ENCODE measurements at regions not wholly inside any gene's neighbourhood (a gene's known extent, or its start where the extent isn't known, plus 50 kb on each side); places are given as distances from the start of the nearest gene placed in this dataset.

DNA sequence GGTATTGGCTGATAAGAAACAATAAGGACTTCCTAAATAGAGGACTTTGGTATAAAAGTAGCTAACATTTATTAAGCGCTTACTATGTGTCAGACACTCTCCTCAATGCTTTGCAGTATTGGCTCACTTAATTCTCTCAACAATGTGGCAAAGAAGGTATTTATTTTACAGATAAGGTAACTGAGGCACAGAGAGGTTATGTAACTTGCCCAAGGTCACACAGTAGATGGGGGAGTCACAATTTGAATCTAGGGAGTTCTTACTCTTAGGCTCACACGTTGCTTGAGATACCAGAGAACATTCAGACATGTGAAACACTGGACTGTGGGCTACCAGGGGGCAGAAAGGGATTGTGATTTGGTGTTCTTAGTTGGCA lies 60.8 kb upstream of the GPR158 start:
- H3K9me3 Mint-ChIP-seq (ENCODE audit: unreplicated experiment), result no peaks in the 10 kb centered on the region
- H3K4me3 Mint-ChIP-seq (ENCODE audit: unreplicated experiment), result no peak overlapping the region
- H3K36me3 Mint-ChIP-seq (ENCODE audit: unreplicated experiment), result no peaks in the 10 kb centered on the region
- no peak overlapping the region for H3K27ac Mint-ChIP-seq (ENCODE audit: unreplicated experiment)
- H3K4me1 Mint-ChIP-seq (ENCODE audit: unreplicated experiment), result peaks cover 4% of the 10 kb centered on the region
- H3K27me3 Mint-ChIP-seq (ENCODE audit: unreplicated experiment), result peaks cover 16% of the 10 kb centered on the region
- DNase-seq (ENCODE audit: extremely low spot score, unreplicated experiment), result no peak
- no peak for TF ChIP-seq CTCF (IDR thresholded peaks at IDR 0.05)

- H3K4me3 Mint-ChIP-seq (ENCODE audit: unreplicated experiment), result no peak overlapping the region
- H3K4me1 Mint-ChIP-seq (ENCODE audit: unreplicated experiment), result peaks cover 4% of the 10 kb centered on the region
- TF ChIP-seq CTCF (IDR thresholded peaks at IDR 0.05), result no peak
- H3K36me3 Mint-ChIP-seq (ENCODE audit: unreplicated experiment), result no peaks in the 10 kb centered on the region
- no peaks in the 10 kb centered on the region for H3K9me3 Mint-ChIP-seq (ENCODE audit: unreplicated experiment)
- peaks cover 11% of the 10 kb centered on the region for H3K27me3 Mint-ChIP-seq (ENCODE audit: unreplicated experiment)
- no peak for DNase-seq (ENCODE audit: extremely low spot score, unreplicated experiment)
- H3K27ac Mint-ChIP-seq (ENCODE audit: unreplicated experiment), result no peak overlapping the region
Observed at GRCh38 chr10:25117757-25118156, 57.0 kb upstream of the GPR158 start.

GRCh38 chr10:25120188-25120587 lies 54.6 kb upstream of the GPR158 start:
- H3K27me3 Mint-ChIP-seq (ENCODE audit: unreplicated experiment), result peaks cover 11% of the 10 kb centered on the region
- no peak overlapping the region for H3K27ac Mint-ChIP-seq (ENCODE audit: unreplicated experiment)
- TF ChIP-seq CTCF (IDR thresholded peaks at IDR 0.05), result no peak
- no peak overlapping the region for H3K4me3 Mint-ChIP-seq (ENCODE audit: unreplicated experiment)
- H3K9me3 Mint-ChIP-seq (ENCODE audit: unreplicated experiment), result no peaks in the 10 kb centered on the region
- H3K36me3 Mint-ChIP-seq (ENCODE audit: unreplicated experiment), result no peaks in the 10 kb centered on the region
- DNase-seq (ENCODE audit: extremely low spot score, unreplicated experiment), result no peak
- H3K4me1 Mint-ChIP-seq (ENCODE audit: unreplicated experiment), result no peaks in the 10 kb centered on the region

All from osteocyte (in vitro differentiated cells).